ENCODE measurements at regions not wholly inside any gene's neighbourhood (a gene's known extent, or its start where the extent isn't known, plus 50 kb on each side); places are given as distances from the start of the nearest gene placed in this dataset.

GRCh38 chr5:73266176-73266738 is 93.3 kb downstream of the TMEM174 start (continued):
- no peak for TF ChIP-seq ELK1 (IDR thresholded peaks at IDR 0.05; ENCODE audit: low read depth, low read length)
- TF ChIP-seq ASH2L (IDR thresholded peaks at IDR 0.05; ENCODE audit: borderline replicate concordance, low read depth) = no peak
- TF ChIP-seq, protein P1, sequence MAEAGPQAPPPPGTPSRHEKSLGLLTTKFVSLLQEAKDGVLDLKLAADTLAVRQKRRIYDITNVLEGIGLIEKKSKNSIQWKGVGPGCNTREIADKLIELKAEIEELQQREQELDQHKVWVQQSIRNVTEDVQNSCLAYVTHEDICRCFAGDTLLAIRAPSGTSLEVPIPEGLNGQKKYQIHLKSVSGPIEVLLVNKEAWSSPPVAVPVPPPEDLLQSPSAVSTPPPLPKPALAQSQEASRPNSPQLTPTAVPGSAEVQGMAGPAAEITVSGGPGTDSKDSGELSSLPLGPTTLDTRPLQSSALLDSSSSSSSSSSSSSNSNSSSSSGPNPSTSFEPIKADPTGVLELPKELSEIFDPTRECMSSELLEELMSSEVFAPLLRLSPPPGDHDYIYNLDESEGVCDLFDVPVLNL (IDR thresholded peaks at IDR 0.05; ENCODE audit: low read depth, low read length) = no peak
- TF ChIP-seq MYB (IDR thresholded peaks at IDR 0.05; ENCODE audit: borderline replicate concordance, low read depth, low read length) = no peak
- no peak for TF ChIP-seq MEF2A (IDR thresholded peaks at IDR 0.05; ENCODE audit: insufficient read depth, low read depth, low read length)
- no peak for TF ChIP-seq GATAD2B (conservative IDR thresholded peaks at IDR 0.05; ENCODE audit: low read depth)

- no peaks in the 10 kb centered on the region; a peak in 1 of 4 replicates for H3K27me3 ChIP-seq (replicated peaks in 1 of 2; ENCODE audit: control insufficient read depth in 2 of 2, insufficient read depth in 2 of 2, low read length in 1 of 2)
- RAD21 ChIA-PET (ENCODE audit: unreplicated experiment) = no interaction called here
- no TSS peak for BruUV-seq (replicated peaks)
- TF ChIP-seq TCF3 (IDR thresholded peaks at IDR 0.05; ENCODE audit: borderline replicate concordance, insufficient read depth, low read depth, low read length) (no peak), MAX (IDR thresholded peaks at IDR 0.05; ENCODE audit: low read depth, low read length) (no peak), RB1 (IDR thresholded peaks at IDR 0.05; ENCODE audit: borderline replicate concordance) (no peak), LARP7 (IDR thresholded peaks at IDR 0.05) (no peak), PRDM15 (CRISPR knock-in tag; IDR thresholded peaks at IDR 0.05) (no peak), JUNB (IDR thresholded peaks at IDR 0.05) (no peak), YY1 (IDR thresholded peaks at IDR 0.05; ENCODE audit: low read depth, low read length) (no peak), GATAD2B (conservative IDR thresholded peaks at IDR 0.05; ENCODE audit: low read depth) (no peak), RUNX3 (IDR thresholded peaks at IDR 0.05; ENCODE audit: low read length) (no peak)
- H2AFZ ChIP-seq (ENCODE audit: control insufficient read depth, low read depth, low read length) = no peak overlapping the region
- intact Hi-C loops (cut with micrococcal nuclease; ENCODE audit: unreplicated experiment) = no loop called here
- no peaks in the 10 kb centered on the region for H3K9me3 ChIP-seq (replicated peaks; ENCODE audit: control insufficient read depth, insufficient read depth, low read length)
- no peak for ATAC-seq
- no peak for DNase-seq (ENCODE audit: low read depth, low spot score)
- FAIRE-seq = no peak
- CTCF ChIA-PET = no interaction called here
- no peaks in the 10 kb centered on the region for H3K79me2 ChIP-seq (ENCODE audit: control insufficient read depth, insufficient read depth, low read length)
- no peaks in the 10 kb centered on the region for H3K4me1 ChIP-seq (ENCODE audit: control insufficient read depth, insufficient read depth, low read length)
- in situ Hi-C loops (cut with MboI) = no loop called here
- H3K4me3 ChIP-seq = no peak overlapping the region
- SMC1A ChIA-PET (ENCODE audit: uncharacterized antibody, unreplicated experiment) = no interaction called here
- no peaks in the 10 kb centered on the region for H3K36me3 ChIP-seq (ENCODE audit: control insufficient read depth in 2 of 2, insufficient read depth in 2 of 2, low read length in 1 of 2)
- POLR2A ChIA-PET = no interaction called here
- no peaks in the 10 kb centered on the region for H4K20me1 ChIP-seq (ENCODE audit: control insufficient read depth, insufficient read depth)
- no peak overlapping the region for H3K27ac ChIP-seq (ENCODE audit: control insufficient read depth, insufficient read depth)
- H3K4me2 ChIP-seq (ENCODE audit: control insufficient read depth, insufficient read depth) = no peak overlapping the region
- WGBS (ENCODE audit: insufficient coverage, insufficient replicate concordance, low lambda C conversion rate, missing lambda C conversion rate) = 3% methylated on average over 3 of the region's 3 CpGs
- H3K9ac ChIP-seq (ENCODE audit: control insufficient read depth, insufficient read depth, low read length) = no peak overlapping the region
Measured at GRCh38 chr5:73265641-73266040, 92.6 kb downstream of the TMEM174 start.
